C4-2B (cell line): ENCODE measurements at regions not wholly inside any gene's neighbourhood (a gene's known extent, or its start where the extent isn't known, plus 50 kb on each side); places are given as distances from the start of the nearest gene placed in this dataset.

Experiments used
- H3K27ac ChIP-seq: fragments of 450-650 bp; 2 replicates; pipeline ENCODE4 v1.5.1; 2017
- CTCF ChIP-seq: fragments of 450-650 bp; conservative IDR thresholded peaks from 2 replicates; pipeline ENCODE4 v1.5.1; 2017; ENCODE audit warnings: mild to moderate bottlenecking
- ZFX ChIP-seq: fragments of 450-650 bp; IDR thresholded peaks from 2 replicates; pipeline ENCODE4 v1.6.1; 2017

- TF ChIP-seq ZFX (no peak), CTCF (no peak)
- no peak overlapping the region for H3K27ac ChIP-seq
Measured at GRCh38 chr11:32030875-32031503, 59.9 kb upstream of the RCN1 start.

GRCh38 chr11:32029721-32030120 lies 61.2 kb upstream of the RCN1 start:
- TF ChIP-seq CTCF (no peak), ZFX (no peak)
- no peak overlapping the region for H3K27ac ChIP-seq

- H3K27ac ChIP-seq, result no peak overlapping the region
- no peak for TF ChIP-seq ZFX
- TF ChIP-seq CTCF, result no peak
Measured at GRCh38 chr11:32028201-32028600, 62.7 kb upstream of the RCN1 start.

- no peak overlapping the region for H3K27ac ChIP-seq
- no peak for TF ChIP-seq CTCF
- TF ChIP-seq ZFX, result no peak
Measured at GRCh38 chr11:32026766-32027165, 64.1 kb upstream of the RCN1 start.

GRCh38 chr11:32024948-32025347 lies 65.9 kb upstream of the RCN1 start:
- TF ChIP-seq CTCF (no peak), ZFX (no peak)
- no peak overlapping the region for H3K27ac ChIP-seq

- TF ChIP-seq ZFX (no peak), CTCF (no peak)
- no peak overlapping the region for H3K27ac ChIP-seq
Measured at GRCh38 chr11:32023370-32024305, 67.2 kb upstream of the RCN1 start.

- TF ChIP-seq CTCF (no peak), ZFX (no peak)
- H3K27ac ChIP-seq, result no peak overlapping the region
Measured at GRCh38 chr11:32018672-32019071, 72.2 kb upstream of the RCN1 start.
